NCI-H1105 (cell line): ENCODE measurements at regions not wholly inside any gene's neighbourhood (a gene's known extent, or its start where the extent isn't known, plus 50 kb on each side); places are given as distances from the start of the nearest gene placed in this dataset.
"Not testable (repeated sequence)": the region's sequence is repeated elsewhere in the genome, so short reads cannot be mapped to it uniquely, and the experiment has no call there.

ENCODE experiments used
- DNase-seq: peaks from one replicate; lab custom pipeline; 2025; lab: John Stamatoyannopoulos, UW

DNA sequence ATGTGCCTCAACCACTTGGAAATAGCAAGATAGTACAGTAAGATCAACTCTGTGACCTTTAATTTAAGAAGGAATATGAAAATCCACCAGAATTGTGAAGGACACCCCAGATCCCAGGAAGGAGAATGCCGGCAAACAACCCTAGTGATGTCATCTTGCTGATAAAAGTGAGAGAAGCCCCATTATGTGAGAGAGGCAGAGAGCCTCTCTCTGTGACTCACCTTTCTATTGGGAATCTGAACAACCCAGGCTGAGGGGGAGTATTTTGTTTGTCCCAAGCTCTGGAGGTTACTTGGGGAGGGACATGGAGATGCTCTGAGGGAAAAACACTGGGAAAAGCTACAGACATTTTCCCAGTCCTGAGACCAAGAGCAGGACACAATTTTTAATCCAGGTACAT, 188.3 kb upstream of the FERMT1 start:
- no peak for DNase-seq

- DNase-seq, result no peak
These were observed 182.7 kb upstream of the FERMT1 start for GRCh38 chr20:6305536-6305935.

DNA sequence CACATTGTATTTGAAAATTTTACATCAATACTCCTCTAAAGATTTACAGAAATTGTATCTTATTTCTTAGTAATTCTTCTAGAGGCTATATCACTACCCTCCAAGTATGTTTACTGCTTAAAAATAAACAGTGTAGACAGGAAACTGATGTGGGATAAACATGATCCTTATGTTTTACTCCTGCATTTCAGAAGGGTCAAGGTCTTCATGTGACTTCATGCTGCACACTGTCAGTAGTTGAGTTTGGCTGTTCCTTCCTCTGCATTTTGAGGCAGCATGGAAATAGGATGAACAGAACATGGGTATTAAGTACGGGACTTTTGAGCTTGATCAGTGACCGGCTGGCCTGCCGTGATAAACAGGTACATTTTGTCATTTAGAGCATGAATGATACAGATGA, 179.2 kb upstream of the FERMT1 start:
- no peak for DNase-seq

DNA sequence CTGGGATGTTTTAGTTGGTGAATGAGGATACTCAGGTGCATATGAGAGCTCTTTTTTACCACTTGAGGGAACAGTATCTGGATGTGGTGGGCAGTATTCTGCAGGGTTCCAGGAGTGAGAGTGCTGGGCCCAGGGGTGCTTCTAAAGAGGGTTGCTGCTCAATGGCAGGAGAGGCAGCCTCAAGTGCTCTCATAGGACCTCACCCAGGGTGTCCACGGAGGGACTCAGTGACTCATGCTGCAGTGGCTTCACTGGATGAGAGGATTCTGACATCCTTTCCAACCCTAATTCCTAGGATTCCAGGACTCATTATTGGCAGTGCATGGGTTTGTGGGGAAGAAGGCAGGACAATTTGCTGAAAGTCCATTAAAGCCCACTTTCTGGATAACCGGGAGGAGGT, 176.6 kb upstream of the FERMT1 start:
- no peak for DNase-seq

DNA sequence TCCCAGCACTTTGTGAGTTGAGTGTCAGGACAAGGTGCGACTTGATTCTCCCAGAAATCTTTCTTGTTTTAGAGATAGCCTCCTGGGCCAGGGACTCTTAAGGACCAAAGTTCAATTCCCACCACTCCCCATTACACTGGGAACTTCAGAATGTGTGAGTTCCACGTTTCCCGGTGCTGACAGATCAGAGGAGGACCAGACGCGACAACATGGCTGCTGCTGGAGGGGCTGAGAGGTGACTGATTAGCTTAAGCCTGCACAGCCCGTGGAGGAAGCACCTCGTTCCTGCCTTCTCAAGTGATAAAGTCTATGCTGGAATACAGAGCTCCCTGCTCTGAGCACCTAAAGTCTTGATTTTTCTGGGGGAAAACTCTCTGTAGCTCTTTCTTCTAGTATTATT, 175.2 kb upstream of the FERMT1 start:
- DNase-seq, result no peak

DNA sequence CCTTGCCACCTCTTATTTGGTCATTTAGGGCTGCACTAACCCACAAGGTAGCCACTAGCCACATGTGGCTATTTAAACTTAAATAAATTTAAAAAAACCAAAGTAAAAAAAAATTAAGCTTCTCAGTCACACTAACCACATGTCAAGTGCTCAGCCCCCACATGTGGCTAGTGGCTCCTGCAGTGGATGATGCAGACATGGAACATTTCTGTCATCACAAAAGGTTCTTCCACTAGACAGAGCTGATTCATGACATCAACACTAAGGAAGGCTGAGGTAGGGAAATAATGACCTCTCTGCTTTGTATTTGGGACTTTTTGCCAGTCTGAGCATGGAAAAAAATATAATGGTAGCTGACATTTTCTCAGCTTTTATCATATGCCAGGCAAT, 173.0 kb upstream of the FERMT1 start:
- DNase-seq, result no peak

- no peak for DNase-seq
These were observed 172.5 kb upstream of the FERMT1 start for GRCh38 chr20:6295127-6295866.

GRCh38 chr20:6287471-6287870, 164.6 kb upstream of the FERMT1 start:
- no peak for DNase-seq

- no peak for DNase-seq
These were observed 159.8 kb upstream of the FERMT1 start for GRCh38 chr20:6282642-6283041.

DNA sequence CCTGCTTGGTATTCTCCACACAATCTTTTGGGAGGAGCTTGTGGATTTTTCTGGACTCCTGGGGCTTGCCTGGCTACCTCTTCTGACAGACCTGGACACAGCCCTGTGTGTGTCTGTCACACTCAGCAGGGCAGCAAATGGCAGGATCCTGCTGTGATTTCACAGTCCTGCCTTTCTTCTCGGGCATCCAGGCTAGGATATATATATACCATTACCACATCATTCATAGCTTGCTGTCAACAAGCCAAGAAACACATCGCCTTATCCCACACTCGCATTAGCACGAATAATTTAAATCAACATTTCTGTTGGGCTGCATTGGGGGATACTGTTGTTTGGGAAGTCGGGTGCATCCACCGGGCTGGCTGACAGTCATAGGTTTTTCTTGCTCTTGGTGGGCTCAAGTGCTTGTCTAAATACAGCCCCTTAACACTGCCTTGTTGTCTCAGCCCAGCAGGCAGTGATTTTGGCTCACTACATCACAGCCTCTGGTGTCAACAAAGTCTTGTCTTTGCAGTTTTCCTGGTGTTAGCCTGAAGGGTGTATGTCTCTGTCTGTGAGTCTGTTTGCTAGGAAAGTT, 154.9 kb upstream of the FERMT1 start:
- no peak for DNase-seq

DNA sequence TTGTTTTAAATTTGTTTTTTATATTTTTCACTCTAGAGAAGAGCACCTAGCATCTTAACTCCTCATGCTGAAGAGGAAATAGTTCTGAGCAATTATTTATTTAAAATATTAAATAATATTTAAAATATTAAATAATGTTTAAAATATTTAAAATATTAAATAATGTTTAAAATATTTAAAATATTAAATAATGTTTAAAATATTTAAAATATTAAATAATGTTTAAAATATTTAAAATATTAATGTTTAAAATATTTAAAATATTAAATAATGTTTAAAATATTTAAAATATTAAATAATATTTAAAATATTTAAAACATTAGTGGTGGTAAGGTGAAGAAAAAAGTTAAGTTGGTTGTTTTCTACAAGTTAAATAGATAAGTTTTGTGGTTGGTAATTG, 147.6 kb upstream of the FERMT1 start:
- DNase-seq, result not testable (repeated sequence)

- DNase-seq, result no peak
These were observed 146.5 kb upstream of the FERMT1 start for GRCh38 chr20:6269168-6269873.

GRCh38 chr20:6265204-6265904, 142.5 kb upstream of the FERMT1 start:
- DNase-seq, result peak; percentile 25

GRCh38 chr20:6253396-6253795, 130.6 kb upstream of the FERMT1 start:
- DNase-seq, result no peak

GRCh38 chr20:6245436-6245835, 122.6 kb upstream of the FERMT1 start:
- no peak for DNase-seq

DNA sequence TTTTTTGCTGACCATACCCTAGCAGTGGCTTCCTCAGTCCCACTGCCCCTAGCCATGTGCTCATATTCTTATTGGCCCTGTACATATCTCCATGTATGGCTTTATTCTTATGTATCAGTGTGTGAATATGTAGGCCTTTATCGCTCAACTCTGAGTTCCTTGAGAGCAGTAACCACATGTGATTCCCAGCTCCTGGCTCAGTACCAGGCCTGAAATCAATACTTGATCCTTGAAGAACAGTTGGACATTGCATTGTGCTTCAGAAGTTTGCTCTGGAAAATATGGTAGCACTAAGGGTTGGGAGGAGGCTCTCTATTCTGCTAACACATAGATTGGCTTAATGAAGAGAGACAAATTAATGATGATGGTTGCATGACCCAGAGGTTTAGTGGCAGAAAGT, 118.8 kb upstream of the FERMT1 start:
- DNase-seq, result no peak

GRCh38 chr20:6240059-6240458, 117.2 kb upstream of the FERMT1 start:
- DNase-seq, result no peak

GRCh38 chr20:6238421-6238820, 115.6 kb upstream of the FERMT1 start:
- DNase-seq, result no peak

DNA sequence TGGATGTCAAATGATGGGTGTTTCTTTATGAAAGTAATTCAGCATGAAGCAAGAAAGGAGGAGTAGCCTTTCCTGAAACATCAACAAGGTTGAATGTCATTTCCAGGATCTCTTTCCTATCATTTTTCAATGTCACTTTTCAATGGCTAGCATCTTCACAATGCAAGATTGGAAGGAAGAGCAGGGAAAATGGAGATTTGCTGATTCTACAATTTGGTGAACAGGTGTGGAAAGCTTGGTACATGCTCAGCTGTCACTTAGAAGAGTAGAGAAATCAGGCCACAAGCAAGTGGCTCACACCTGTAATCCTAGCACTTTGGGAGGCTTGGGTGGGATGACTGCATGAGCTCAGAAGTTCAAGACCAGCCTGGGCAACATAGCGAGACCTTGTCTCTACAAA, 112.7 kb upstream of the FERMT1 start:
- no peak for DNase-seq

DNA sequence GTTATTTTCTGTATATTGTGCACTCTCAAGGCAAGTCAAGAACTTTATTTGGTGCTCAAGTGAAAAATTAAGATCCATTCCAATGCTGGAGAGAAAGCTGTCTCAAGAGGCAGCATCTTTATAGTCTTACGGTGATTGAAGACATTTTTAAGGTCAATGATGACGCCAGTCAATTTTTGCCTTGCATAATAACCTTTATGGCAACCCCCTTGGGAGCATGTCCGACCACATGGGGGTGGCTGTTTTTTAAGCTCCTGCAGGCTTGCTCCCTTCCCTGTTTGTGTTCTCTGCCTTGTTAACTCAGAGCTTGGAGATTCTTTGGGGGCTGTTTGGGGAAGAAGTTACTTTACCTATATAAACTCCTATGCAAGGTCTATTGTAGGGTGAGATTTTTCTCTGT, 109.6 kb upstream of the FERMT1 start:
- no peak for DNase-seq

GRCh38 chr20:6231556-6231955, 108.7 kb upstream of the FERMT1 start:
- no peak for DNase-seq

DNA sequence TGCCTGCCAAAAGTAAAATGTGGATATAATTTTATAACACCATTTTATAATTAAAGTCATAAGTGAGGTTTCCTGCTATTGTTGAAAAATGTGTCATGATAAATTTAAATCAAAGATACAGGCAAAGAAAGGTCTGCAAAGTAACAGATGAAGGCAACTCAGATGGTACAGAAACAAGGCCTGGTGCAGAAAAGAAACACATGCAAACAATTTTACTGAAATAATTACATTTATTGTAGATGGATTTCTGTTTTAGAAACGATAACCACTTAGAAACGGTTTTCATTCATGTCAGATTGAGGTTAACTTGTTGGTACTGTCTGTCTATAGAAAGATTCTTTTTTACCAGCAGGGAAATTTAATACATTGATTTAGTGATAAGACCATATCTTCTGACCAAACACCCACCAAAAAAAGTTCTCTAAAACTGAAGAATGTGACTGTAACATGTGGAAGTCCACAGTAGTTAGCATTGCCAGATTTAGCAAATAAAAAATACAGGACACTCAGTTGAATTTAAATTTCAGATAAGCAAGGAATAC, 105.5 kb upstream of the FERMT1 start:
- no peak for DNase-seq

DNA sequence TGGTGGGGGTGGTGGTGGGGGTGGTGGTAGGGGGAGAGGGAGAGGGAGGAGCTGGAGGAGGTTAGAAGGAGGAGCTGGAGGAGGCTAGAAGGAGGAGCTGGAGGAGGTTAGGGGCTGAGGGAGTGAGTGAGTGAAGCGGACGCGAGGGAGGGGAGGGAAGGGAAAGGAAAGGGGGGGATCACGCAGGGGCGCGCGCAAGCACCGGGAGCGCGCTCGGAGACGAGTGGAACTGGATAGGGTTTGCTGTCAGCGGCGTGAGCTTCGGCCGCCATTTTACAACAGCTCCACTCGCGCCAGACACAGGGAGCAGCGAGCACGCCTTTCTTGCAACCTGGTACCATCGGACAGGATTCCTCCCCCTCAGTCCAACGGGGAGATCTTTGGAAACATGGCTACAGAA, 90.5 kb upstream of the FERMT1 start:
- no peak for DNase-seq
